HCT116 (cell line): ENCODE measurements at regions not wholly inside any gene's neighbourhood (a gene's known extent, or its start where the extent isn't known, plus 50 kb on each side); places are given as distances from the start of the nearest gene placed in this dataset.

Experiments used
- ATAC-seq: fragments of 200-7000 bp; cut with Tn5 transposase; 2 replicates; pipeline ENCODE4 v1.9.1; 2020; ENCODE audit warnings: mild to moderate bottlenecking, moderate library complexity
- BruUV-seq: library from RNA; stranded (reverse); fragments of 400-500 nt; replicated peaks from 2 replicates; lab custom pipeline; 2021; lab: Mats Ljungman, UMichigan
- CTCF ChIA-PET: fragments of 300-600 bp; sonication (Branson Sonifier 250); formaldehyde crosslinking; loops from one replicate; lab custom pipeline; 2021; ENCODE audit warnings: antibody characterized with exemption; lab: Charles Lee
- POLR2A ChIA-PET: fragments of 300-600, 350-600 bp; sonication (Branson Sonifier 250); formaldehyde crosslinking; loops from one replicate; lab custom pipeline; 2021; ENCODE audit warnings: antibody characterized with exemption; lab: Charles Lee
- RAD21 ChIA-PET, 2 experiments: fragments of 300-600 bp; sonication (Branson Sonifier 250); formaldehyde crosslinking; loops; one replicate each; lab custom pipeline; 2023; ENCODE audit warnings: low total read pairs in 2 of 2; ENCODE audit not compliant: uncharacterized antibody in 2 of 2, unreplicated experiment in 2 of 2, low non-redundant PET in 1 of 2; lab: Charles Lee
- DNase-seq: peaks from one replicate; pipeline ENCODE4 v3.0.0-alpha.2; 2010; ENCODE audit warnings: low read depth, low spot score
- H2AFZ ChIP-seq: fragments of 200-600 bp; shearing (Covaris generic), sonication (generic); 2 replicates; pipeline ENCODE4 v1.6.1; 2017; ENCODE audit warnings: low read depth, mixed run types, mixed read lengths, antibody characterized with exemption, low read length; ENCODE audit not compliant: poor library complexity, severe bottlenecking
- H3K27ac ChIP-seq: 2 replicates; pipeline ENCODE4 v1.5.1; 2012; ENCODE audit warnings: low read depth, low read length
- H3K27me3 ChIP-seq: fragments of 200-600 bp; sonication (generic); 2 replicates; pipeline ENCODE4 v1.6.1; 2016; ENCODE audit warnings: mixed run types, low read length, mixed read lengths; ENCODE audit not compliant: insufficient read depth
- H3K36me3 ChIP-seq, 2 experiments: fragments of 200-500 bp in 1 of 2; fragments of 200-600 bp in 1 of 2; sonication (Bioruptor generic) in 1 of 2; sonication (generic) in 1 of 2; 2 replicates each; pipeline versions ENCODE4 v1.5.1 to v1.6.1; 2014 to 2016; ENCODE audit warnings: low read length in 2 of 2, inconsistent platforms in 1 of 2, mixed read lengths in 1 of 2, mixed run types in 1 of 2; ENCODE audit not compliant: insufficient read depth in 2 of 2, control insufficient read depth in 1 of 2
- H3K4me1 ChIP-seq, 2 experiments: fragments of 200-600 bp in 1 of 2; sonication (generic) in 1 of 2; 2 replicates each; pipeline versions ENCODE4 v1.5.1 to v1.6.1; 2012 to 2017; ENCODE audit warnings: low read length in 2 of 2, inconsistent platforms in 1 of 2, mild to moderate bottlenecking in 1 of 2, mixed read lengths in 1 of 2, mixed run types in 1 of 2, moderate library complexity in 1 of 2; ENCODE audit not compliant: insufficient read depth in 2 of 2, control insufficient read depth in 1 of 2
- H3K4me2 ChIP-seq: fragments of 200-600 bp; sonication (generic); 2 replicates; pipeline ENCODE4 v1.6.1; 2017; ENCODE audit warnings: mixed run types, low read length, mixed read lengths
- H3K4me3 ChIP-seq, 2 experiments: fragments of 200-600 bp in 1 of 2; sonication (generic) in 1 of 2; replicated peaks in 1 of 2; 2 replicates each; pipeline ENCODE4 v1.5.1; 2011 to 2016; ENCODE audit warnings: low read length in 2 of 2, control low read depth in 1 of 2, low read depth in 1 of 2, mild to moderate bottlenecking in 1 of 2, mixed read lengths in 1 of 2, mixed run types in 1 of 2
- H3K79me2 ChIP-seq: fragments of 200-600 bp; sonication (generic); 2 replicates; pipeline ENCODE4 v1.6.1; 2017; ENCODE audit warnings: mild to moderate bottlenecking, mixed run types, low read length, moderate library complexity, mixed read lengths; ENCODE audit not compliant: insufficient read depth
- H3K9ac ChIP-seq: fragments of 200-600 bp; sonication (generic); 2 replicates; pipeline ENCODE4 v1.6.1; 2016; ENCODE audit warnings: low read length, mixed read lengths
- H3K9me2 ChIP-seq: fragments of 200-600 bp; sonication (generic), shearing (Covaris generic); 2 replicates; pipeline ENCODE4 v1.6.1; 2017; ENCODE audit warnings: mixed run types, mild to moderate bottlenecking, moderate library complexity; ENCODE audit not compliant: insufficient read depth
- H3K9me3 ChIP-seq, 2 experiments: fragments of 200-500 bp in 1 of 2; fragments of 200-600 bp in 1 of 2; sonication (Bioruptor generic) in 1 of 2; sonication (generic) in 1 of 2; 2 replicates each; pipeline ENCODE4 v1.6.1; 2014 to 2017; ENCODE audit warnings: low read length in 2 of 2, mixed read lengths in 2 of 2, inconsistent platforms in 1 of 2, low read depth in 1 of 2, mild to moderate bottlenecking in 1 of 2, mixed run types in 1 of 2, moderate library complexity in 1 of 2; ENCODE audit not compliant: control insufficient read depth in 1 of 2, insufficient read depth in 1 of 2
- H4K20me1 ChIP-seq: fragments of 200-600 bp; sonication (generic), shearing (Covaris generic); 2 replicates; pipeline ENCODE4 v1.6.1; 2017; ENCODE audit warnings: mixed run types, mild to moderate bottlenecking, moderate library complexity; ENCODE audit not compliant: insufficient read depth
- CBX3 ChIP-seq: IDR thresholded peaks from 2 replicates; pipeline ENCODE4 v1.6.1; 2012; ENCODE audit warnings: low read depth
- CEBPB ChIP-seq: IDR thresholded peaks from 2 replicates; pipeline ENCODE4 v1.6.1; 2012; ENCODE audit warnings: low read depth
- CTCF ChIP-seq, 3 experiments: fragments of 200-600 bp in 1 of 3; sonication (generic) in 1 of 3; IDR thresholded peaks in 2 of 3; conservative IDR thresholded peaks in 1 of 3; 2 replicates each; pipeline ENCODE4 v1.5.1; 2012 to 2017; ENCODE audit warnings: low read depth in 2 of 3, low read length in 2 of 3, antibody characterized with exemption in 1 of 3, borderline replicate concordance in 1 of 3, control low read depth in 1 of 3, mild to moderate bottlenecking in 1 of 3, mixed read lengths in 1 of 3, mixed run types in 1 of 3, moderate library complexity in 1 of 3; ENCODE audit not compliant: insufficient read depth in 1 of 3
- EGR1 ChIP-seq: IDR thresholded peaks from 2 replicates; pipeline ENCODE4 v1.6.1; 2012; ENCODE audit warnings: low read depth
- ELF1 ChIP-seq: IDR thresholded peaks from 2 replicates; pipeline ENCODE4 v1.6.1; 2012; ENCODE audit warnings: low read depth, borderline replicate concordance
- FOSL1 ChIP-seq: IDR thresholded peaks from 2 replicates; pipeline ENCODE4 v1.6.1; 2012; ENCODE audit warnings: low read depth
- JUND ChIP-seq: IDR thresholded peaks from 2 replicates; pipeline ENCODE4 v1.6.1; 2012
- POLR2A ChIP-seq: IDR thresholded peaks from 2 replicates; pipeline ENCODE4 v1.7.0; 2011; ENCODE audit warnings: borderline replicate concordance; ENCODE audit not compliant: insufficient read depth, insufficient read length; ENCODE audit errors: extremely low read depth
- POLR2AphosphoS5 ChIP-seq: IDR thresholded peaks from 2 replicates; pipeline ENCODE4 v1.6.1; 2011; ENCODE audit warnings: mild to moderate bottlenecking, low read depth, low read length, moderate library complexity
- RAD21 ChIP-seq: IDR thresholded peaks from 2 replicates; pipeline ENCODE4 v1.6.1; 2012; ENCODE audit warnings: low read depth, mild to moderate bottlenecking
- SIN3A ChIP-seq: IDR thresholded peaks from 2 replicates; pipeline ENCODE4 v1.6.1; 2012; ENCODE audit warnings: low read depth
- SP1 ChIP-seq: IDR thresholded peaks from 2 replicates; pipeline ENCODE4 v1.6.1; 2012; ENCODE audit warnings: low read depth
- SRF ChIP-seq: IDR thresholded peaks from 2 replicates; pipeline ENCODE4 v1.6.1; 2012; ENCODE audit warnings: low read depth
- TCF7L2 ChIP-seq: IDR thresholded peaks from 2 replicates; pipeline ENCODE4 v1.7.0; 2011; ENCODE audit warnings: borderline replicate concordance, inconsistent platforms; ENCODE audit not compliant: insufficient read depth, insufficient read length; ENCODE audit errors: extremely low read depth
- ZBTB33 ChIP-seq: IDR thresholded peaks from 2 replicates; pipeline ENCODE4 v1.6.1; 2011; ENCODE audit warnings: mild to moderate bottlenecking, low read length, moderate library complexity; ENCODE audit not compliant: insufficient replicate concordance; ENCODE audit errors: extremely low read depth
- ZFX ChIP-seq: fragments of 450-650 bp; IDR thresholded peaks from 2 replicates; pipeline ENCODE4 v1.6.1; 2017
- ZNF274 ChIP-seq: fragments of 200-500 bp; sonication (Bioruptor generic); IDR thresholded peaks from 2 replicates; pipeline ENCODE4 v1.6.1; 2014; ENCODE audit warnings: mild to moderate bottlenecking, low read depth, low read length, inconsistent platforms
- intact Hi-C: fragments of 100-400 bp; cut with micrococcal nuclease; formaldehyde crosslinking; loops from 2 replicates; pipeline ENCODE4 v1.10.0; 2022
- TF ChIP-seq, protein P1 (sequence below): IDR thresholded peaks from 2 replicates; pipeline ENCODE4 v1.6.1; 2012
- TF ChIP-seq, protein P2 (sequence below): IDR thresholded peaks from 2 replicates; pipeline ENCODE4 v1.6.1; 2012

GRCh38 chr1:185425163-185425562, 108.1 kb upstream of the IVNS1ABP start:
- Histone ChIP-seq H3K9me2 (no peaks in the 10 kb centered on the region), H3K9me3 (no peaks in the 10 kb centered on the region), H3K79me2 (no peaks in the 10 kb centered on the region), H3K27me3 (no peaks in the 10 kb centered on the region), H3K36me3 (no peaks in the 10 kb centered on the region)
- DNase-seq, result no peak
- POLR2A ChIA-PET, result no interaction called here
- TF ChIP-seq FOSL1 (no peak), ZFX (no peak), EGR1 (no peak), CEBPB (no peak), SP1 (no peak)
- TF ChIP-seq, all 23 proteins: peak for 0
- Histone ChIP-seq H4K20me1 (no peaks in the 10 kb centered on the region), H3K4me3 (no peak overlapping the region), H2AFZ (no peak overlapping the region), H3K27ac (no peak overlapping the region), H3K4me2 (no peak overlapping the region), H3K4me1 (no peaks in the 10 kb centered on the region), H3K9ac (no peak overlapping the region)
- ChIA-PET CTCF (no interaction called here), RAD21 (interaction anchor here in 1 of 2 experiments (0.6 kb wide), 1 partner anchor 156 kb away, joined by 4 read pairs; no protein-coding TSS in a partner anchor)
- BruUV-seq, result no TSS peak
- ATAC-seq, result no peak
- intact Hi-C loops, result no loop called here

DNA sequence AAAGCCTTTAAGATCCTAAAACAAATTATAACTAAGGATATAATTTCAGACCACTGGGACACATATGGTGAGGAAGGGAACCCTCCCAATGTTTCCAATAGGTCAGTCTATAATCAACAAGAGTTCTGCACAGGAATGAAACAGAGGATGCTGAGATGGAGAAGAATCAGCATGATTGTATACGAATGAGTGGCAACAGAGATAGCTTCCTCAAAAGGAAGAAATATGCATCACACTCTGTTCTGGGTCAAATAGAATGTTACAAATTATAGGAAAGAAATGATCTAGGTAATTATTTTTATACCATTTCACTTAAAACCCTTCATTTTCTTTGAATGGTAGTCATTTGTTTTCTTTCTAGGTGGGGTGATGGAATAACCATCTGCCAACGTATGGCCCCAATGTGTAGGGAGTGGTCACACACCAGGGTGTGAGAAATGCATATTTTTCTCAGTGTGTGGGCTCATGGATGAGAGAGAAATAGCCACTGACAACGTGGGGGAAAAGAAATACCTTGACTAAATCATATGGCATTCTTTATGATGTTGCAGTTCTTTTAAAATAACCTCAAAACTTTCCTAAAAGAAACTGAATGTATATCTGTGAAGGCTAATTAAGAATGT, 104.6 kb upstream of the IVNS1ABP start:
- Histone ChIP-seq H3K4me2 (no peak overlapping the region), H3K9me2 (no peaks in the 10 kb centered on the region), H3K27me3 (no peaks in the 10 kb centered on the region), H3K9me3 (no peaks in the 10 kb centered on the region), H2AFZ (no peak overlapping the region), H3K27ac (no peak overlapping the region), H3K9ac (no peak overlapping the region), H4K20me1 (no peaks in the 10 kb centered on the region), H3K79me2 (no peaks in the 10 kb centered on the region), H3K4me1 (no peaks in the 10 kb centered on the region), H3K36me3 (no peaks in the 10 kb centered on the region), H3K4me3 (no peak overlapping the region)
- DNase-seq (no peak), ATAC-seq (no peak)
- ChIA-PET RAD21 (no interaction called here), POLR2A (no interaction called here), CTCF (no interaction called here)
- intact Hi-C loops, result no loop called here
- BruUV-seq, result no TSS peak
- TF ChIP-seq JUND (no peak), POLR2AphosphoS5 (no peak), RAD21 (no peak), ELF1 (no peak), POLR2A (no peak), ZBTB33 (no peak), SP1 (no peak), CBX3 (no peak), CTCF (IDR thresholded peaks at IDR 0.05 in 2 of 3, conservative IDR thresholded peaks at IDR 0.05 in 1 of 3; ENCODE audit: borderline replicate concordance in 1 of 3, insufficient read depth in 1 of 3, low read depth in 2 of 3, low read length in 2 of 3) (no peak), TCF7L2 (no peak), SIN3A (no peak), SRF (no peak), ZNF274 (no peak), CEBPB (no peak)
- TF ChIP-seq, protein P1, sequence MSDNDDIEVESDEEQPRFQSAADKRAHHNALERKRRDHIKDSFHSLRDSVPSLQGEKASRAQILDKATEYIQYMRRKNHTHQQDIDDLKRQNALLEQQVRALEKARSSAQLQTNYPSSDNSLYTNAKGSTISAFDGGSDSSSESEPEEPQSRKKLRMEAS, result no peak
- TF ChIP-seq, protein P2, sequence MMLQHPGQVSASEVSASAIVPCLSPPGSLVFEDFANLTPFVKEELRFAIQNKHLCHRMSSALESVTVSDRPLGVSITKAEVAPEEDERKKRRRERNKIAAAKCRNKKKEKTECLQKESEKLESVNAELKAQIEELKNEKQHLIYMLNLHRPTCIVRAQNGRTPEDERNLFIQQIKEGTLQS, result no peak
